ENCODE measurements at regions not wholly inside any gene's neighbourhood (a gene's known extent, or its start where the extent isn't known, plus 50 kb on each side); places are given as distances from the start of the nearest gene placed in this dataset.

- TF ChIP-seq FOXM1 (IDR thresholded peaks at IDR 0.05; ENCODE audit: borderline replicate concordance) = no peak
- TF ChIP-seq SP1 (IDR thresholded peaks at IDR 0.05) = no peak
- TF ChIP-seq CTBP1 (IDR thresholded peaks at IDR 0.05; ENCODE audit: borderline replicate concordance) = no peak
- TF ChIP-seq L3MBTL2 (conservative IDR thresholded peaks at IDR 0.05) = no peak
- TF ChIP-seq TARDBP (IDR thresholded peaks at IDR 0.05) = no peak
- no peak for TF ChIP-seq FOXK2 (IDR thresholded peaks at IDR 0.05)
- no peak for TF ChIP-seq ARNT (IDR thresholded peaks at IDR 0.05)
- TF ChIP-seq FOXA1 (IDR thresholded peaks at IDR 0.05) = no peak
Observed at GRCh38 chr6:77205936-77206335, 257.4 kb downstream of the HTR1B start.

Data from HEK293T (cell line).